ENCODE measurements at regions not wholly inside any gene's neighbourhood (a gene's known extent, or its start where the extent isn't known, plus 50 kb on each side); places are given as distances from the start of the nearest gene placed in this dataset.
"Not testable (repeated sequence)": the region's sequence is repeated elsewhere in the genome, so short reads cannot be mapped to it uniquely, and the experiment has no call there.

GRCh38 chr13:50449465-50449864 lies 394.0 kb downstream of the DLEU7 start:
- in situ Hi-C loops (cut with HindIII; ENCODE audit: low sequenced_read_pairs), result no loop called here
- no peak for DNase-seq (ENCODE audit: low spot score)

- in situ Hi-C loops (cut with HindIII; ENCODE audit: low sequenced_read_pairs), result no loop called here
- no peak for DNase-seq (ENCODE audit: low spot score)
Observed at GRCh38 chr13:50450279-50450678, 393.2 kb downstream of the DLEU7 start.

GRCh38 chr13:50451609-50452008 lies 391.9 kb downstream of the DLEU7 start:
- DNase-seq (ENCODE audit: low spot score), result no peak
- in situ Hi-C loops (cut with HindIII; ENCODE audit: low sequenced_read_pairs), result no loop called here

GRCh38 chr13:50452028-50452427 lies 391.5 kb downstream of the DLEU7 start:
- in situ Hi-C loops (cut with HindIII; ENCODE audit: low sequenced_read_pairs), result no loop called here
- no peak for DNase-seq (ENCODE audit: low spot score)

GRCh38 chr13:50452756-50453155 lies 390.7 kb downstream of the DLEU7 start:
- DNase-seq (ENCODE audit: low spot score), result no peak
- in situ Hi-C loops (cut with HindIII; ENCODE audit: low sequenced_read_pairs), result no loop called here

- no peak for DNase-seq (ENCODE audit: low spot score)
- in situ Hi-C loops (cut with HindIII; ENCODE audit: low sequenced_read_pairs), result no loop called here
Observed at GRCh38 chr13:50453188-50453587, 390.3 kb downstream of the DLEU7 start.

- in situ Hi-C loops (cut with HindIII; ENCODE audit: low sequenced_read_pairs), result no loop called here
- DNase-seq (ENCODE audit: low spot score), result no peak
Observed at GRCh38 chr13:50456111-50456510, 387.4 kb downstream of the DLEU7 start.

GRCh38 chr13:50457415-50458393 lies 385.8 kb downstream of the DLEU7 start:
- in situ Hi-C loops (cut with HindIII; ENCODE audit: low sequenced_read_pairs), result no loop called here
- DNase-seq (ENCODE audit: low spot score), result no peak

- in situ Hi-C loops (cut with HindIII; ENCODE audit: low sequenced_read_pairs), result no loop called here
- DNase-seq (ENCODE audit: low spot score), result no peak
Observed at GRCh38 chr13:50459046-50459445, 384.4 kb downstream of the DLEU7 start.

GRCh38 chr13:50459658-50460057 lies 383.8 kb downstream of the DLEU7 start:
- DNase-seq (ENCODE audit: low spot score), result no peak
- in situ Hi-C loops (cut with HindIII; ENCODE audit: low sequenced_read_pairs), result no loop called here

- in situ Hi-C loops (cut with HindIII; ENCODE audit: low sequenced_read_pairs), result no loop called here
Observed at GRCh38 chr13:50460358-50460757, 383.1 kb downstream of the DLEU7 start.

GRCh38 chr13:50461189-50461588 lies 382.3 kb downstream of the DLEU7 start:
- DNase-seq (ENCODE audit: low spot score), result no peak
- in situ Hi-C loops (cut with HindIII; ENCODE audit: low sequenced_read_pairs), result no loop called here

More at GRCh38 chr13:50460358-50460757, 383.1 kb downstream of the DLEU7 start:
- no peak for DNase-seq (ENCODE audit: low spot score)

GRCh38 chr13:50463719-50464118 lies 379.8 kb downstream of the DLEU7 start:
- in situ Hi-C loops (cut with HindIII; ENCODE audit: low sequenced_read_pairs), result no loop called here
- no peak for DNase-seq (ENCODE audit: low spot score)

- no peak for DNase-seq (ENCODE audit: low spot score)
- in situ Hi-C loops (cut with HindIII; ENCODE audit: low sequenced_read_pairs), result no loop called here
Observed at GRCh38 chr13:50464349-50465251, 378.9 kb downstream of the DLEU7 start.

- DNase-seq (ENCODE audit: low spot score), result no peak
- in situ Hi-C loops (cut with HindIII; ENCODE audit: low sequenced_read_pairs), result no loop called here
Observed at GRCh38 chr13:50466456-50466855, 377.0 kb downstream of the DLEU7 start.

GRCh38 chr13:50467156-50468110 lies 376.1 kb downstream of the DLEU7 start:
- no peak for DNase-seq (ENCODE audit: low spot score)
- in situ Hi-C loops (cut with HindIII; ENCODE audit: low sequenced_read_pairs), result no loop called here

GRCh38 chr13:50468849-50469669 lies 374.4 kb downstream of the DLEU7 start:
- no peak for DNase-seq (ENCODE audit: low spot score)
- in situ Hi-C loops (cut with HindIII; ENCODE audit: low sequenced_read_pairs), result no loop called here

GRCh38 chr13:50473050-50473449 lies 370.4 kb downstream of the DLEU7 start:
- in situ Hi-C loops (cut with HindIII; ENCODE audit: low sequenced_read_pairs); DNase-seq (ENCODE audit: low spot score): not testable (repeated sequence)
